ENCODE measurements at regions not wholly inside any gene's neighbourhood (a gene's known extent, or its start where the extent isn't known, plus 50 kb on each side); places are given as distances from the start of the nearest gene placed in this dataset.
A peak's percentile ranks its signal among the peaks of the same experiment; 100 is the strongest.

GRCh38 chr9:89554307-89555035 lies 50.3 kb upstream of the GADD45G start:
- TF ChIP-seq CTCF (conservative IDR thresholded peaks at IDR 0.05), result no peak
- peaks cover 8% of the 10 kb centered on the region for H3K4me1 Mint-ChIP-seq
- H3K4me3 Mint-ChIP-seq, result no peak overlapping the region
- peaks cover 6% of the 10 kb centered on the region for H3K27me3 Mint-ChIP-seq (ENCODE audit: low read depth)
- DNase-seq (ENCODE audit: low read depth, low spot score), result no peak
- no peaks in the 10 kb centered on the region for H3K9me3 Mint-ChIP-seq
- no peak overlapping the region for H3K27ac Mint-ChIP-seq (ENCODE audit: unreplicated experiment)
- no peaks in the 10 kb centered on the region for H3K36me3 Mint-ChIP-seq (ENCODE audit: low read depth)

GRCh38 chr9:89553451-89554010 lies 51.3 kb upstream of the GADD45G start:
- no peaks in the 10 kb centered on the region for H3K36me3 Mint-ChIP-seq (ENCODE audit: low read depth)
- peaks cover 9% of the 10 kb centered on the region for H3K27me3 Mint-ChIP-seq (ENCODE audit: low read depth)
- TF ChIP-seq CTCF (conservative IDR thresholded peaks at IDR 0.05), result no peak
- DNase-seq (ENCODE audit: low read depth, low spot score), result no peak
- no peak overlapping the region for H3K4me3 Mint-ChIP-seq
- peaks cover 8% of the 10 kb centered on the region for H3K4me1 Mint-ChIP-seq
- H3K27ac Mint-ChIP-seq (ENCODE audit: unreplicated experiment), result no peak overlapping the region
- H3K9me3 Mint-ChIP-seq, result no peaks in the 10 kb centered on the region

- Mint-ChIP-seq H3K4me3 (no peak overlapping the region), H3K4me1 (no peaks in the 10 kb centered on the region), H3K27ac (ENCODE audit: unreplicated experiment) (no peak overlapping the region), H3K27me3 (ENCODE audit: low read depth) (peaks cover 9% of the 10 kb centered on the region), H3K9me3 (peaks cover 7% of the 10 kb centered on the region), H3K36me3 (ENCODE audit: low read depth) (peaks cover 4% of the 10 kb centered on the region)
- DNase-seq (ENCODE audit: low read depth, low spot score), result no peak
- TF ChIP-seq CTCF (conservative IDR thresholded peaks at IDR 0.05), result no peak
Observed at GRCh38 chr9:89550346-89550927, 52.5 kb upstream of the SEMA4D start.

GRCh38 chr9:89549031-89549644 lies 51.2 kb upstream of the SEMA4D start:
- DNase-seq (ENCODE audit: low read depth, low spot score), result peak; percentile 77
- Mint-ChIP-seq H3K4me3 (no peak overlapping the region), H3K27ac (ENCODE audit: unreplicated experiment) (no peak overlapping the region), H3K4me1 (no peaks in the 10 kb centered on the region), H3K9me3 (peaks cover 8% of the 10 kb centered on the region), H3K27me3 (ENCODE audit: low read depth) (peaks cover 9% of the 10 kb centered on the region), H3K36me3 (ENCODE audit: low read depth) (peaks cover 4% of the 10 kb centered on the region)
- peak; percentile 93 for TF ChIP-seq CTCF (conservative IDR thresholded peaks at IDR 0.05)

GRCh38 chr9:89548071-89548638 lies 50.2 kb upstream of the SEMA4D start:
- TF ChIP-seq CTCF (conservative IDR thresholded peaks at IDR 0.05), result no peak
- DNase-seq (ENCODE audit: low read depth, low spot score), result no peak
- Mint-ChIP-seq H3K36me3 (ENCODE audit: low read depth) (peaks cover 4% of the 10 kb centered on the region), H3K27me3 (ENCODE audit: low read depth) (peaks cover 9% of the 10 kb centered on the region), H3K4me1 (no peaks in the 10 kb centered on the region), H3K9me3 (peaks cover 8% of the 10 kb centered on the region), H3K4me3 (no peak overlapping the region), H3K27ac (ENCODE audit: unreplicated experiment) (no peak overlapping the region)

Measured in neural crest cell (in vitro differentiated cells).